Liver (tissue), 3 donors: ENCODE measurements at regions not wholly inside any gene's neighbourhood (a gene's known extent, or its start where the extent isn't known, plus 50 kb on each side); places are given as distances from the start of the nearest gene placed in this dataset.

Source experiments
- GABPA ChIP-seq, 2 donors: IDR thresholded peaks in 1 of 2; conservative IDR thresholded peaks in 1 of 2; 2 replicates each; pipeline ENCODE4 v1.6.1; 2016; ENCODE audit warnings: antibody characterized with exemption in 2 of 2, mild to moderate bottlenecking in 1 of 2, moderate library complexity in 1 of 2
- TAF1 ChIP-seq: conservative IDR thresholded peaks from 2 replicates; pipeline ENCODE4 v1.6.1; 2016; ENCODE audit warnings: antibody characterized with exemption, mild to moderate bottlenecking
- YY1 ChIP-seq: IDR thresholded peaks from 2 replicates; pipeline ENCODE4 v1.6.1; 2016; ENCODE audit warnings: antibody characterized with exemption, mild to moderate bottlenecking
- TF ChIP-seq, protein P1 (sequence below): fragments of 150-350 bp; IDR thresholded peaks from 2 replicates; pipeline ENCODE4 v1.5.1; 2017; ENCODE audit warnings: improper control_type of control experiment, low read depth, low read length; ENCODE audit not compliant: missing input control
- donor health status: healthy.
- donor health status: healthy.

DNA sequence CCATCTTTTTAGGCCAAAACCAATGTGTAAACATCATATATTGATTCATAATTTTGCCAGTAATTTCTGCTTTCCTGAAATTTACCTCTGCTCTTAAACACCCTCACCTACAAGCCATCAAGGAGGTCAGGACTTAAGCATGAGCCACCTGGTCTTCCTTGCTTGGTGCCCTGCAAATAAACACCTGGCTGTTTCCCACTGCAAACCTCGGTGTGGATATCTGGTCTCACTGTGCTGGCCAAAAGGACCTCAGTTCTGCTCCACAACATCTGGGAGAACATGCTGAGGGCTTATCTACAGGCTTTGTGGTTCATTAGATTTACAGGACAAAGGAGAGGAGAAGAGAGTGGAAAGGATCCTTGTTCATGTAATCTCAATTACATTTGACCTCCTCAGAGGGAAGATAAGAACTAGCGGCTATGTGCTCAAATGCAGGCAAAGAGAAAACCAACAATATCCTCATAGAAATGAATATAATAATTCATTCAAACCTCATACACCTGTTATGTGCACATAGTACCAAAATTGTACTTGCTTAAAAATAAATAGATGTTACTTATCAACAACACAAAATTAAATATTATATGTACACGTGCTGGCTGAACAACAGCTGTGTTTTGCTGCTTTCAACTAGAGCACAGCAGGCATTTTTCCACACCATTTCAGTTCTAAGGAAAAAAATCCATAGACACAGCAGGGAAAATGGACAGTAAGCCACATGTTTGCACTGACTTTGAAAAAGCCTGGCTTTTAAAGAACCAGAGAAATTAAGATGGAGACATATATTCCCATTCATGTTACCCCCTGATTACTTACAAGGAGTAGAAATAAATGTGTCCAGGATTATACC, 465.1 kb downstream of the LPIN1 start:
- TF ChIP-seq, protein P1, sequence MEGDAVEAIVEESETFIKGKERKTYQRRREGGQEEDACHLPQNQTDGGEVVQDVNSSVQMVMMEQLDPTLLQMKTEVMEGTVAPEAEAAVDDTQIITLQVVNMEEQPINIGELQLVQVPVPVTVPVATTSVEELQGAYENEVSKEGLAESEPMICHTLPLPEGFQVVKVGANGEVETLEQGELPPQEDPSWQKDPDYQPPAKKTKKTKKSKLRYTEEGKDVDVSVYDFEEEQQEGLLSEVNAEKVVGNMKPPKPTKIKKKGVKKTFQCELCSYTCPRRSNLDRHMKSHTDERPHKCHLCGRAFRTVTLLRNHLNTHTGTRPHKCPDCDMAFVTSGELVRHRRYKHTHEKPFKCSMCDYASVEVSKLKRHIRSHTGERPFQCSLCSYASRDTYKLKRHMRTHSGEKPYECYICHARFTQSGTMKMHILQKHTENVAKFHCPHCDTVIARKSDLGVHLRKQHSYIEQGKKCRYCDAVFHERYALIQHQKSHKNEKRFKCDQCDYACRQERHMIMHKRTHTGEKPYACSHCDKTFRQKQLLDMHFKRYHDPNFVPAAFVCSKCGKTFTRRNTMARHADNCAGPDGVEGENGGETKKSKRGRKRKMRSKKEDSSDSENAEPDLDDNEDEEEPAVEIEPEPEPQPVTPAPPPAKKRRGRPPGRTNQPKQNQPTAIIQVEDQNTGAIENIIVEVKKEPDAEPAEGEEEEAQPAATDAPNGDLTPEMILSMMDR = no peak
- TF ChIP-seq GABPA (IDR thresholded peaks at IDR 0.05 in 1 of 2, conservative IDR thresholded peaks at IDR 0.05 in 1 of 2) (no peak), TAF1 (no peak), YY1 (no peak)
